T-helper 17 cell (primary cell): ENCODE measurements at regions not wholly inside any gene's neighbourhood (a gene's known extent, or its start where the extent isn't known, plus 50 kb on each side); places are given as distances from the start of the nearest gene placed in this dataset.

ENCODE experiments used
- ATAC-seq: fragments of 150-1000 bp; cut with Tn5 transposase; 2 replicates; pipeline ENCODE4 v1.10.0; 2021; ENCODE audit warnings: mild to moderate bottlenecking, moderate library complexity
- DNase-seq, 3 donors: peaks; one replicate each; pipeline versions ENCODE4 v3.0.0 to v3.0.0-alpha.2; 2020 to 2021
- H3K9me3 ChIP-seq: one replicate; pipeline ENCODE4 v1.7.0; 2013; ENCODE audit warnings: low read length, mild to moderate bottlenecking; ENCODE audit not compliant: control insufficient read depth, poor library complexity, severe bottlenecking
- H3K27ac Mint-ChIP-seq: one replicate; pipeline ENCODE4 v1.8.0; 2022; ENCODE audit warnings: mild to moderate bottlenecking, moderate library complexity, mixed read lengths
- H3K27me3 Mint-ChIP-seq: one replicate; pipeline ENCODE4 v1.8.0; 2022; ENCODE audit warnings: mixed read lengths
- H3K36me3 Mint-ChIP-seq: one replicate; pipeline ENCODE4 v1.8.0; 2022; ENCODE audit warnings: low read depth, mixed read lengths
- H3K4me1 Mint-ChIP-seq: one replicate; pipeline ENCODE4 v1.8.0; 2022; ENCODE audit warnings: mild to moderate bottlenecking, mixed read lengths
- H3K4me3 Mint-ChIP-seq: one replicate; pipeline ENCODE4 v1.8.0; 2022; ENCODE audit warnings: mild to moderate bottlenecking, moderate library complexity, mixed read lengths

GRCh38 chr5:52342361-52342760 lies 445.4 kb upstream of the ITGA1 start:
- Mint-ChIP-seq H3K4me3 (no peak overlapping the region), H3K4me1 (no peaks in the 10 kb centered on the region), H3K27ac (no peak overlapping the region), H3K27me3 (no peaks in the 10 kb centered on the region), H3K36me3 (no peaks in the 10 kb centered on the region)
- H3K9me3 ChIP-seq = no peaks in the 10 kb centered on the region
- no peak for DNase-seq
- ATAC-seq = no peak

DNA sequence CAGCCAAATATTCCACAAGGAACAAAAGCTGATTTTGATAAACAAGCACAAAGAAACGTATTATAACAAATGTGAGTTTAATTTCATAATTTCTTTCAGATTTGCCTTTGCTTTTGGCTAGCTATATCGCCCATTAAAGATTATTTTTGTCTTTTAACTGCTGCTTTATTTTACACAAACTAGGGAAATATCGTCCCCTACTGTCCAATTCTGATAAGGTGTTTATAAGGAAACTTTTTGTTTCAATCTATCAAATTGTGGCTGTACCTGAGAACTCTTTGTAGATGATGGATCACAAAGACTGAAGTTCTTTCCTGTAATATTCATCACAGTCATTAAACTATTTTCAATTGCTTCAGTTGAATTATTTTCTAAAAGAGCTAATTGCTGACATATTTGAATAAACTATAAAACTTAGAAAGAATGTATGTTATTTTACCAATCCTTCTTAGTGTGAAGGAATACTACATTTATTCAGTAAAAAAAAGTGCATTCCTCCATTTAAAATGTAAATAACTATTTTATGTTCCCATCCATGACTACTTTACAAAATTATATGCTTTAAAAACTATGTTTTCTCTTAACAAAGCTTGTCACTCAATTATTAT lies 431.3 kb upstream of the ITGA1 start:
- no peak overlapping the region for H3K27ac Mint-ChIP-seq
- DNase-seq = no peak
- H3K36me3 Mint-ChIP-seq = no peaks in the 10 kb centered on the region
- H3K4me3 Mint-ChIP-seq = no peak overlapping the region
- no peak for ATAC-seq
- H3K27me3 Mint-ChIP-seq = no peaks in the 10 kb centered on the region
- no peaks in the 10 kb centered on the region for H3K4me1 Mint-ChIP-seq
- H3K9me3 ChIP-seq = no peaks in the 10 kb centered on the region

- no peak for ATAC-seq
These were observed 428.5 kb upstream of the ITGA1 start for GRCh38 chr5:52359261-52359660.

DNA sequence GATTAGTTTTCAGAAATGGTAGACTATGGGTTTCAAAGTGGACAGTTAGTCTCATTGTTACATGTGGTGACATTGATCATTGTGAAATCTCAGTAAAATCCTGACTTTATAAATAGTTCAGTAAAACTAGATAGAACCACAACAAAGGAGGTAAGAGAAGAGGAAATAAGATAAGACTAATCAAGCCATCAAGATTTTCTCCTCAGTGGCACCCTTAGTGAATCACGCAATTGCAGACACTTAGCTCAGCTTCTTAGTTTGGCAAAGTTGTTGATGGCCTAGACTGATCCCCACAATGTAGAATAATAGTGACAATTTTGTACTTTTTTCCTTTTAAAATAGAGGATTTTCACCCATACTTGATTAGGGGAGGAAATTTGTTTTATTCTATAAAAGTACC lies 426.7 kb upstream of the ITGA1 start:
- no peak for ATAC-seq
- DNase-seq = no peak
- Mint-ChIP-seq H3K36me3 (no peaks in the 10 kb centered on the region), H3K27me3 (peaks cover 6% of the 10 kb centered on the region), H3K4me1 (no peaks in the 10 kb centered on the region), H3K27ac (no peak overlapping the region), H3K4me3 (no peak overlapping the region)
- no peaks in the 10 kb centered on the region for H3K9me3 ChIP-seq

More at GRCh38 chr5:52359261-52359660, 428.5 kb upstream of the ITGA1 start:
- Mint-ChIP-seq H3K27ac (no peak overlapping the region), H3K27me3 (no peaks in the 10 kb centered on the region), H3K4me1 (no peaks in the 10 kb centered on the region), H3K36me3 (no peaks in the 10 kb centered on the region), H3K4me3 (no peak overlapping the region)
- H3K9me3 ChIP-seq = no peaks in the 10 kb centered on the region
- DNase-seq = no peak

DNA sequence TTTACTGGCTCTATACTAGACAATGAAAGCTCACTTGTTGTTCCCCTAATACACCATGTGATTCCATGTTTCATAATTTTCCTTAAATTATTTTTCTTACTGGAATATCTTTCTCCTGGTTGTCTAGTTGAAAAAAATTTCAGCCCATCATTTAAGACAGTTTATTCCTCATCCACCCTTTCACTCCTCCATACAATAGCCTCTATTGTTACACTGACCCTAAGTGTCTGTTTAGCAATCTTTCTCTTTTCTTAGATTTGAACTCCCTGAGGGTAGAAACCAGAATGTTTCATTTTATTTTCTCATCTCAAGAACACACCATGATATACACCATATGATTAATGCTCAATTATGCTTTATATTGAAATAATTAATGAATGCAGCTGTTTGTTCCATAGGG lies 413.4 kb upstream of the ITGA1 start:
- ATAC-seq (no peak), DNase-seq (no peak)
- Mint-ChIP-seq H3K4me3 (no peak overlapping the region), H3K27me3 (no peaks in the 10 kb centered on the region), H3K4me1 (no peaks in the 10 kb centered on the region), H3K36me3 (no peaks in the 10 kb centered on the region), H3K27ac (no peak overlapping the region)
- H3K9me3 ChIP-seq = no peaks in the 10 kb centered on the region

DNA sequence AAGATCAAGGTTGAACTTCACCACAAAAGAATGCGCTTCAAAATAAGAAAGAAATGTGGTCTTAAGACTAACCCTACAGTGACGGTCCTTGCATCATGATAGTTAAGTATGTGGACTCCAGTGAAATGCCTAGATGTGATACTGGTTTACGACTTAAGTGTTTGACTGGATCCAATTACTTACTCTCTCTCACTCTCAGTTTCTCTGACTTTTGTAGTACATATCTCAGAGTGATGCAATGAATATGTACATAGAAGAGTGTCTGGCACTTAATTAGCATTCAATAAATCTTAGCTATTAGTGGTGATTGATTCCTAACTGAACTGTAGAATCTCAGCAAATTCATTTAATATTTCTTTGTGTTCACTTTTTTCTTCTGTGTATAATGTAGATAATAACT lies 411.7 kb upstream of the ITGA1 start:
- H3K9me3 ChIP-seq = no peaks in the 10 kb centered on the region
- no peak for DNase-seq
- Mint-ChIP-seq H3K27me3 (no peaks in the 10 kb centered on the region), H3K27ac (no peak overlapping the region), H3K4me1 (no peaks in the 10 kb centered on the region), H3K4me3 (no peak overlapping the region), H3K36me3 (no peaks in the 10 kb centered on the region)
- ATAC-seq = no peak

DNA sequence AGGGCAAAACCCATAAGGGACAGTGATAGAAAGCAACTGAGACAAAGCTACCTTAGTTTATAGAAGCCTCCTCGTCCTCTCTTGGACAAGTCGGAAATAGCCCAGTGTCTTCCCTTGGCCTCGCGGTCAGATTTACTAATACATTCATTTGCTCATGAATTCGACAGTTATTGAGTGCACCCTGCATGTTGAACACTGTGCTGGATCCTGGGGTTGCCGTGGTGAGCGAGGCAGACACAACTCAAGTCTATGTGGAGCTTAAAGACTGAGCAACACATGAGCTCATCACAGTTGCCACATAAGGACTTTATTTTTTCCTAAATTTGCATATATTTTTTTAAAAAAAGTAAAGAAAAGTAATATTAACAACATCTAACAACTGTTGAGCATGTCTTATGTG lies 411.1 kb upstream of the ITGA1 start:
- no peak for ATAC-seq

GRCh38 chr5:52378237-52378636 lies 409.5 kb upstream of the ITGA1 start:
- no peaks in the 10 kb centered on the region for H3K36me3 Mint-ChIP-seq

More for the DNA sequence above, 411.1 kb upstream of the ITGA1 start:
- H3K9me3 ChIP-seq = no peaks in the 10 kb centered on the region
- Mint-ChIP-seq H3K36me3 (no peaks in the 10 kb centered on the region), H3K4me3 (no peak overlapping the region), H3K27me3 (no peaks in the 10 kb centered on the region), H3K4me1 (no peaks in the 10 kb centered on the region), H3K27ac (no peak overlapping the region)
- DNase-seq = no peak

DNA sequence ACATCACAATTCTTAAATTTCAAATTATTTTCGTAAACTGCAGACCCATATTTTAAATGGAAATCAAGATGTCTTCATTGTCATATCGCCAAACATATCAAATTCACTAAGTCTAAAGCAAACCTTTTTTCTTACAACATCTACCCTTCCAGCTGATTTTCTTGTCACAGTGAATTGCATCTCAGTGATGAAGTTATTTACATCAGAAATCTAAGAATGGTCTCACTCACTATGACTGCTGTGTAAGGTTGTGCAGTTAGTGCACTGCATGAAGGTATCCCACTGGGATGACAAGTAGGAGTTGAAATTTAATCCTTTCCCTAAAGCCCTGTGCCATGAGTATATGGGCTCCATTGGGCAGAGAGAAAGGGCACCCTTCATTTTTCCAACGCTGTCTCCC lies 399.4 kb upstream of the ITGA1 start:
- H3K4me1 Mint-ChIP-seq = no peaks in the 10 kb centered on the region
- H3K9me3 ChIP-seq = no peaks in the 10 kb centered on the region
- H3K4me3 Mint-ChIP-seq = no peak overlapping the region
- no peaks in the 10 kb centered on the region for H3K36me3 Mint-ChIP-seq
- peaks cover 1% of the 10 kb centered on the region for H3K27me3 Mint-ChIP-seq
- DNase-seq (no peak), ATAC-seq (no peak)
- H3K27ac Mint-ChIP-seq = no peak overlapping the region

More at GRCh38 chr5:52378237-52378636, 409.5 kb upstream of the ITGA1 start:
- H3K9me3 ChIP-seq = no peaks in the 10 kb centered on the region
- H3K27ac Mint-ChIP-seq = no peak overlapping the region
- no peak overlapping the region for H3K4me3 Mint-ChIP-seq
- ATAC-seq (no peak), DNase-seq (no peak)
- no peaks in the 10 kb centered on the region for H3K27me3 Mint-ChIP-seq
- no peaks in the 10 kb centered on the region for H3K4me1 Mint-ChIP-seq

GRCh38 chr5:52392321-52392720 lies 395.4 kb upstream of the ITGA1 start:
- H3K27me3 Mint-ChIP-seq = peaks cover 6% of the 10 kb centered on the region
- no peaks in the 10 kb centered on the region for H3K4me1 Mint-ChIP-seq

DNA sequence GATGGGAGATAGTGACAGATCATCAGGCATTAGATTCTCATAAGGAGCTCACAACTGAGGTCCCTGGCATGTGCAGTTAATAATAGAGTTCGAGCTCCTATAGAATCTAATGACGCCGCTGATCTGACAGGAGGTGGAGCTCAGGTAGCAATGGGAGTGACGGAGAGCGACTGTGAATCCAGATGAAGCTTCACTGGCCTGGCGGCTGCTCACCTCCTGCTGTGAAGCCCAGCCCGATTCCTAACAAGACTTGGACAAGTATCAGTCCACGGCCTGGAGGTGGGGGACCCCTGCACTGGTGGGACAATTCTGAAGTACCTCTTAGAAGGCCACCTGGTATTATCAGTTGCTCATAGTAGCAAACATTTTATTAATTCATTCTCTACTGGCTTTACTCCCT lies 377.9 kb upstream of the ITGA1 start:
- H3K9me3 ChIP-seq = no peaks in the 10 kb centered on the region
- Mint-ChIP-seq H3K27ac (no peak overlapping the region), H3K4me1 (no peaks in the 10 kb centered on the region), H3K36me3 (no peaks in the 10 kb centered on the region), H3K27me3 (no peaks in the 10 kb centered on the region), H3K4me3 (no peak overlapping the region)
- no peak for ATAC-seq
- no peak for DNase-seq

More at GRCh38 chr5:52392321-52392720, 395.4 kb upstream of the ITGA1 start:
- no peak for ATAC-seq
- Mint-ChIP-seq H3K4me3 (no peak overlapping the region), H3K27ac (no peak overlapping the region), H3K36me3 (no peaks in the 10 kb centered on the region)
- no peaks in the 10 kb centered on the region for H3K9me3 ChIP-seq
- no peak for DNase-seq

DNA sequence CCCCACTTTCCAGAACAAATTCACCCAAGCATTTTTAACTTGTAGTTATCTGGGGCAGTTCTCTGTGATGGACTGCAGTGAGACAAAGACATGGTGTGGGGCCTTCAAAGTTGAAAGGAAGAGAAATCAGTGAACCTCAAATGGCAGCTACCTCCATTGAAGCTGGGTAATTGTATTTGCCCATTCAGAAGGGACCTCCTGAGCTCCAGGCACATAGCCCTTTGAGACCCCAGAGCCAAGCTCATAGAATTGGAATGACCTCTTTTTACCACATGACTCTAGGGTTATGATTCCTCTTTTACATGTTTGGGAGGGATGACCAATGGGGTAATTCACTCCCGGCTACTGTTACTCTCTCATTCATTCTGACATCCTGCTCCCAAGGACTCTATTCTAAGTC lies 368.4 kb upstream of the ITGA1 start:
- no peaks in the 10 kb centered on the region for H3K36me3 Mint-ChIP-seq
- H3K27me3 Mint-ChIP-seq = no peaks in the 10 kb centered on the region
- no peak overlapping the region for H3K27ac Mint-ChIP-seq
- no peaks in the 10 kb centered on the region for H3K4me1 Mint-ChIP-seq
- no peak for ATAC-seq
- no peaks in the 10 kb centered on the region for H3K9me3 ChIP-seq
- no peak for DNase-seq
- H3K4me3 Mint-ChIP-seq = no peak overlapping the region

- H3K27ac Mint-ChIP-seq = no peak overlapping the region
- DNase-seq (no peak), ATAC-seq (no peak)
- peaks cover 6% of the 10 kb centered on the region for H3K27me3 Mint-ChIP-seq
- H3K4me1 Mint-ChIP-seq = no peaks in the 10 kb centered on the region
- H3K9me3 ChIP-seq = no peaks in the 10 kb centered on the region
- H3K36me3 Mint-ChIP-seq = no peaks in the 10 kb centered on the region
- no peak overlapping the region for H3K4me3 Mint-ChIP-seq
These were observed 360.1 kb upstream of the ITGA1 start for GRCh38 chr5:52427615-52428014.

GRCh38 chr5:52428977-52429489 lies 358.7 kb upstream of the ITGA1 start:
- Mint-ChIP-seq H3K36me3 (no peaks in the 10 kb centered on the region), H3K4me1 (no peaks in the 10 kb centered on the region), H3K27ac (no peak overlapping the region), H3K4me3 (no peak overlapping the region), H3K27me3 (peaks cover 6% of the 10 kb centered on the region)
- DNase-seq (no peak), ATAC-seq (no peak)
- no peaks in the 10 kb centered on the region for H3K9me3 ChIP-seq
